GM21619 (cell line): ENCODE measurements at regions not wholly inside any gene's neighbourhood (a gene's known extent, or its start where the extent isn't known, plus 50 kb on each side); places are given as distances from the start of the nearest gene placed in this dataset.

Experiments
- ATAC-seq: cut with Tn5 transposase; IDR thresholded peaks from one replicate; pipeline ENCODE4 v1.9.1; 2021; ENCODE audit not compliant: unreplicated experiment

DNA sequence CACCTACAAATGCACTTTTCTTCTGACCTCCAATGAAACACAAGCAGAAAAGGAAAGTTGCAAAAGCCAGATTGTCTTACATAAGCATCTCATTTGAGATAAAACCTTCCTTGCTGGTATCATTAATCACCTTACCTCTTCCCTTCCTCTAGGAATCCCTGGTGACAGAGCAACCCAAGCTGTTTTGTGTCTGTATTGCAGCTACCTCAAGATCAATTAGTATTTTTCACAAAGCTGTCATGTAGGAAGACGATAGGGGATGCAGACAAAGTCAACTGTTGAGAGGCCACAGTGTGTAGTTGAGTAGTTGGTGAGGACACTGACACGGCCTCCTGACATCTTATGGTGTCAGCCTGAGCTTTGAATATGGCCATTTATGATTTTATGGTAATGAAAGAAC lies 339.1 kb upstream of the SLC10A2 start:
- ATAC-seq, result no peak

DNA sequence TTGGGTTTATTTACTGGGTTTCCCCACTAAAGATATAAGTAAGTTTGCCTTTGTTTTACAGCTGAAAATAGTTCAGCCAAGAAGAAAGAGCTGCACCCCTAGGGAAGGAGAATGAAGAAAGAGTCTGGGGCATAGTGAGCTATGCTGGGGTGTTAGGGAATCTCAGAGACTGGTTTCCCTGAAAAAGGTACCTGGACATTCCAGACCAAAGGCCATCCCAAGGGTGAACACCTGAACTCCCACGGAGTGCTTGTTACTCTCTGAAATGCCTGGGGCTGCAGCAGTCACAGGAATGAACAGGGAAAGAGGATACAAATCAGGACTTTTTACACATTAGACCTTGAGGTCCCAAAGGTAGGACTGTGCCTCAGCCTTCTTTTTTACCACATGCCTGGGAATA lies 337.6 kb upstream of the SLC10A2 start:
- ATAC-seq, result no peak

DNA sequence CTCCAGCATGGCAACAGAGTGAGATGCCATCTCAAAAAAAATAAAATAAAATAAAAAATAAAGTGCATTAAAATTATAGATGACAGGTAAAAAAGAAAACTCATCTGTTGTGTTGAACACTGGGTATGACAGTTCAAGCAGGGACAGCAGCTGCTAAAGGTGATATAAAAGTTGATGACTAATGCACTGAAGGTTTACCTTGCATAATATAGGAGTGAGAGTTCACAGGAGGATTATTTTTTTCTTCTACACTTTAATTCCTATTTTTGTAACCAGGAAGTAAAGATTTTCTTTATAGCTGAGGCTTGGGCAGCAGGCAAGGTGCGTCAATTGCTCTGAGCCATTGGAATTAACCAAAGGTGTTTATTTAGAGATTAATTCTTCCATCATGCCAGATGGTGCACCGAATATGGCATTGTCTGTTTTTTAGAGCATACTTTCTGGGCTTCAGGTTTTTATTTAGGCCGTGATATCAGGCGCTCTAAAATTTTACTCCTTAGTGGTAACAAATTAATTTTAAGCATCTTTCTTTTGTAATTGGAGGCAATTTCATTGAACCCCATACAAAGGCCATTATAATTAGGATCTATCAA lies 337.0 kb upstream of the SLC10A2 start:
- ATAC-seq, result no peak

GRCh38 chr13:103395139-103395538 lies 328.9 kb upstream of the SLC10A2 start:
- ATAC-seq, result no peak

DNA sequence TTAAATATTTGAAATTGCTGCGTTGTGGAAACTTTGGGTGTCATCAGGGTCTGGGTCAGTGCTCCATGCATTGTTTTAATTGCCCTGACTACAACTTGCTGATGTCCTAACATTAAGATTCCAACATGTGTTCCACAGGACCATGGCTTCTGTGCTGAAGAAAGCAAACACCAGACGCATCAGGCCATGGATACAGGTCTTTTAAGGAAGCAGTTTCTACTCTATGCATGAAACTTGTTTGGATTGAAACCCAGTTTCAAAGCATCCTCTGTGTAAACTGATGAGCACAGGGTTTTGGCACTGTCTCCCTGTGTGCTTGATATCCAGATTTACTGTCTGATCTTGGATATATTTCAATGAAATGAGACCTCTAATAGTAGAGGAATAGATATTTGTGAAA lies 328.4 kb upstream of the SLC10A2 start:
- ATAC-seq, result no peak

DNA sequence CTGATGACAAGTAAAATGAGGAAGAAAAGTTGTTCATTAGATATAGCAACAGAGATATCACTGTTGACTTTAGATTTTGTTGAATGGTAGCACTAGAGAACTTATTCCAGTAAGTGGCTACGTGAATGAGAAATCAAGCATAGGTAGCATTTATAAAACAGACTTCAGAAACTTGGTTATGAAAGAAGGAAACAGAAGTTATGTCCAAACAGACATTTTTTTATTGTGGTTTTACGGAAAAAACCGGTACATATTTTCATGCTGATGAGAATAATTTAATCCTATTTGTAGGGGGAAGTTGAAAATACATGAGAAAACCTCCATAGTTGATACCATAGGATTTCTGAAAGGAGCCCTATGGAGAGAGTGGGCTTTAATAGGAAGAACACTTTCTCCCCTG lies 325.7 kb upstream of the SLC10A2 start:
- ATAC-seq, result no peak

DNA sequence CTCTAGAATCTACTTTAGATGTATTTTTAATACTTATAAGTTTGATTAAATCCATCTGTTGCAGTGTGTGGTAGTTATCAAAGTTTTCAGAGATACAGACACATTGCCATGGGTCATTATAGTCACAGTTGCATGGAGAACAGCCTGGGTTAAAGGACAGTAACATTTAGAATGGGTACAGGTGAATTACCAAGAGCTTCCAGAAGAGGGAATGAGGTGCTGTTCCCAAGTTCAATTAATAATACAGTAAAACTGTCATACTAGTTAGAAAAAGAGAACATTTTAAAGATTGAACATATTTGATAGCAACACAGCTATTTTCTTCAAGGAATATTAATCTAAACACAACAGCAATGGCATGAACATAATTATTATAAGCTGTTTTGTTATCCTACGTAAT lies 322.6 kb upstream of the SLC10A2 start:
- ATAC-seq, result no peak

DNA sequence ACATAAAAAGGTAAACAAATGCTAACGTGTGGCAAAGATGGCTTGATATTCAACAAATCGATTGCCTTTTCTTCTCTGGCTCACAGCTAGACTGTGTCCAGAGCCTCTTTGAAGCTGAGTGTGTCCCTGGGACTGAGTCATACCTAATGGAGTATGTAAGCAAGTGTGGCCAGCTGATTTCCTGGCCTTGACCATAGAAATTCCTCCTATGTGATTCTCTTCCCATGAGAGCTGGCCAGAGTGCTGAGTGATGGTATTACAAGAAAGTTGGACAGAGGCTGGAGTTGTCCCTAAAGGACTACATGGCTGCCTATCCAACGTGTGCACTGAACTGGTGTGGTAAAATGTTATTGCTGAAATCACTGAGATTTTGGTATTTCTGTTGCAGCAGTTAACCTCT lies 320.1 kb upstream of the SLC10A2 start:
- no peak for ATAC-seq

DNA sequence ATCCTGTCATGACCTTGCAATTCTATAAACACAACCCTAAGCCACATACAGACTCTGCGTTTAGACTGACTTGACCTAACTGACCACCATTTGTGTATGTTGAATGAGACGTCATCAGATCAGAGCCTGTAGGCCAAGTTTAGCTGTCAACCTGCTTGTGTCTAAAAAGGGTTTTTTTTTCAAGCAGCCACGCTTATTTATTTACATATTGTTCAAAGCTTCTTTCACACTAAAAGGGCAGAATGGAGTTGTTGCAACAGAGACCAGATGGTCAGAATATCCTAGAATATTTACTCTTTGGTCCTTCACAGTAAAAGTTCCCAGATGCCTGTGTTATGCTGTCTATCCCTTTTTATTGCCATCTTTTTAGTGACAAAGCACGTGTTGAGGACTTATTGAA lies 307.7 kb upstream of the SLC10A2 start:
- no peak for ATAC-seq

DNA sequence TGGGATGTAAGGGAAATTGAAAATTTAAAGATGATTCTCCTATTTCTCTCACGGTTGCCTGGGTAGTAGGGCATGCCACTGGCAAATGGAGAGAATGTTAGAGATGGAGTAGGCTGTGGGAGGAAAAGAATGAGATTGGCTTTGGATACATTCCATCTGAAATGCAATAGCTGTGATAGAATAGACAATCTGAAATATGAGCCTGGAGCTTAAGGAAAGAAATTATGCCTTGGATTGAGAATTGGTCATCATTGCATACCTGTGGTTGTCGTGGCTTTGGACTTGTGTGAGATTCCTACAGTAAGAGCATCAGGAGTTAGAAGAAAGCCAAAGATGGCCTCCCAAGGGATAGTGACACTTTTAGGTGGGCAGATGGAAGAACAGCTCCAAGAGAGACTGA lies 305.1 kb upstream of the SLC10A2 start:
- ATAC-seq, result no peak

DNA sequence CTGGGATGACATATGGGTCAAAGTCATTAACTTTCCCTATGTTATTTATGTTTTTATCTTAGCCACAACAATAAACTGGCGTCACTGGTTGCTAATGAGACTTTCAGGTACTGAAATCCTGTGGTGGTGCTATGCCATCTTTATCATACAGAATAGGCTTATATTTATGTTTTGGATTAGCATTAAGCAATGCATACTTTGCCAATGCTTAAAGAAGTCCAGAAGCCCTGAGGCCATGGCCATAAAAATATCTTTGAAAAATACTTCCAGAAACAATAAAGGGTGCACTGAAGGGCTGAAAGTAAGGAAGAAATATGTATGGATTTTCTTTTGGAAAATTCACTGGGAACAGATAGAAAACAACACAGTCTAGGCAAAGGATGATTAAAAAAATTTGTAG lies 304.6 kb upstream of the SLC10A2 start:
- ATAC-seq, result no peak

GRCh38 chr13:103358255-103358932 lies 292.2 kb upstream of the SLC10A2 start:
- no peak for ATAC-seq

DNA sequence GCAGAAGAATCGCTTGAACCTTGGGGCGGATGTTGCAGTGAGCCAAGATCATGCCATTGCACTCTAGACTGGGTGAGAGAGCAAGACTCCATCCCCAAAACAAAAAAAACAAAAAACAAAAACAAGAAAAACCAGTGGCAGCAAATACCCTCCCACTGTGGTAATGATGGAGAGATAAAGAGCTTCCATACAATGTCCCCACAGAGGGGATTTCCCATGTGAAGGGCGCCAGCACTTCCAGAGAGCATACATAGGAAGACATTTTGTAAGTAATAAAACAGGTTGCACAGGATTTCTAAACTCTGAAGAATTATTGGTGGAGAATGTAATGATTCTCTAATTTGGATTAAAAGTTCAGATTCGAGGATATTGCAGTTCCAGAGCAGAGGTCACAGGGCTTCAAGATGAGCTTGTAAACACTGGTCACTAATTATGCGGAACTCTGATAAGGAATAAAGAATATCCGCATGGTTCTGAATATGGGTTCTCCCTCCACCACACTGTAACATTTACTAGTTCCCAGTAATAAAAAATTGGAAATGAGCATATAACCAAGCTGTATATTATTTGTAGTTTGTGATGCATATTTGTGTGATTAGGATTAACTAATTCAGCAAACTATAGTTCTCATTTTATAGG lies 290.1 kb upstream of the SLC10A2 start:
- no peak for ATAC-seq

GRCh38 chr13:103354171-103354570 lies 288.0 kb upstream of the SLC10A2 start:
- ATAC-seq, result no peak

- no peak for ATAC-seq
These were observed 285.0 kb upstream of the SLC10A2 start for GRCh38 chr13:103351035-103351828.

- no peak for ATAC-seq
These were observed 283.9 kb upstream of the SLC10A2 start for GRCh38 chr13:103350147-103350546.

DNA sequence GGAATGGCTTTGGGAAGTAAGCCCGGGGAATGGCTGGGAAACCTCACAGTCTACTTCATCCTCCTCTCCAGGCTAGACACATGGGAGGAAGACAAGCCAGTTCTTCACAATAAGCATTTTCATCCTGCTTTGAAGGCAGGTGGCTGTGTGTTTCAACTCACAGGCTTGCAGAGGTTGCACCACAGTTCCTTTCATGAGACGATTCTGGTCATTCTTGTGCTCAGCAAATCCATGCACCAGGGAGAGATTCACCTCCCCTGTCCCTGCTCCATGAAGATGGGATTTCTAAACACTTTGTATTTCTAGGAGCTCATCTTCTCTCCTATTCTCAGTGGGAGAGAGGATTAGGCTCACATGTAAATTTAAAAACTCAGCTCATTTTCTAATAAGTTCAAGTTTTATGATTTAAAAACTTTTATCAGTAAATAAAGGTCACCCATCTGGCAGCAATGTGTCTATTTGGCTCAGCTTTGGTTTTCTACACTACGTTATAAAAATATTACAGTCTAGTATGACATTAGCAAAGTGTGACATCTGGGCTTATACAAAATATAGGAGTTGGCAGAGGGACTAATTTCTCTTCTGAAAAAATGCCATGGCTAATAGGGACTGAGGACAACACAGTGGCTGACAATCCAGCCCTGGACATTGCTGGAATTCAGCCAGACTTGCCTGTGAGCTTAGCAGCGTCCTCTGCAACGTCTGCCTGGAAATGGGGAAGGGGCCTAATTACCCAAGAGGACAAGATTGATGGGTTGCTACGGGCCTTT lies 283.2 kb upstream of the SLC10A2 start:
- no peak for ATAC-seq

DNA sequence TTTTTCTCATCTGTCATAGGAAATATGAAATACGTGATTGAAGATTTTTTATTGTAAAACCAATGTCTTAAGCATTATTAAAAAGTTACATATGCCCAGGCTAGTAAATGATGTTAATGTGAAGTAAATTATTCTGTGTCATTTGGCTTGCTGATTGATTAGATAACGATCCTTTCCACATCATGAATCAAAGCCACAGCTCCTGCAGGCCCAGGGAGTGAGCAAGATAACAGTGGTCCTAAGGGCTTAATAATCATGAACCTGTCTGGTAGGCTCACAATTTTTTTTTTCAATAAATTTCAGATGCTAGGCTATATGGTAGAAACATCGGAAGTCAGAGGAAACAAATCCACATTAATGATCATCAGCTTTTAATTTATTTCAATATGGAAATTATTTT lies 269.0 kb upstream of the SLC10A2 start:
- no peak for ATAC-seq

DNA sequence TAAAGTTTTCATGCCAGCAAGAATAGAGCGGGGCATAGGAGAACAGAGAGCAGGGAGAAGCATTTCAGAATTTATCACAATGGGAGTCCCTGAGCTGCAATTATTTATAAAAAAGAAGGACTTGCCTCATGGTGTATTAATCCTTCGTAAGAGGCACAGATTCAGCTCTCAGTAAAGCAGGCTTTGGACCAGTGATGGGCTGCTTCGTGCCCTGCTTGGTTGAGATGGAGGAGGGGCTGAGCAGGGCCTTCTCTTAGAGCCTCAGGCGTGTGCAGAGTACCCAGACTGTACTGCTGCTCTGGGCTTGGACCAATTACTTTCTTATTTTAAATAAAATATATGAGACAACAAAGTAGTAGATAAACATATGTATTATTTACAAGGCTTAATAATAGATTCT lies 265.7 kb upstream of the SLC10A2 start:
- ATAC-seq, result no peak

DNA sequence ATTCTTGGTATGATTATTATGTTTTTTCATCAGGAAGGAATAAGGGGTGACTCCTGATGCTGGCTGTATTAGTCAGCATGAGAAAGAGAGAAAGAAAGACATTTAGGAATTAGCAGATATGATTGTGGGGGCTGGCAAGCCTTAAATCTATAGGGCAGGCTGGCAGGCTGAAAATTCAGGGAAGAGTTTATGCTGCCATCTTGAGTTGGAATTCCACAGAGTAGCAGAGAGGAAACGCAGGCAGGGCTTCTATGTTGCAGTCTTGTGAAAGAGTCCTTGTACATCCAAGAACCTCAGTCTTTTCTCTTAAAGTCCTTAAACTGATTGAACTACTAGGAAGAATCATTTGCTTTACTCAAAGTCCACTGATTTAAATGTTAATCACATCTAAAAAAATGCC lies 262.7 kb upstream of the SLC10A2 start:
- no peak for ATAC-seq

DNA sequence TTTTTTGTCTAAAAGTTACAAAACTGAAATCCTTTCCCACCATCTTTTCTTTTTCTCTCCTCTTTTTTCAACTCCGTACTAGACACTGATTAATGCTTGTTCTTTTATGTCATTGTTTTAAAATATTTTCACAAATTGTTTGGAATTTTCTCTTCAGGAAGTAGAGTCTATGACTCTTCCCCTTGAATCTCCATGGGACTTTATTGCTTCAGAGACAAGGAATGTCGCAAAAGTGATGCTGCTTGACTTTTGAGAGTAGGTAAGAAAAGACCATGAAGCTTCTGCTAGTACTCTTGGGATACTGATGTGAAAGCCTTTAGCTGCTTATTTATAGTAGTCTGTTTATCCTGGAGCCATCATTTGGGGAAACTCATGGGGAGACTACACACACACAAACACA lies 260.1 kb upstream of the SLC10A2 start:
- no peak for ATAC-seq
